RWPE2 (cell line): ENCODE measurements at regions not wholly inside any gene's neighbourhood (a gene's known extent, or its start where the extent isn't known, plus 50 kb on each side); places are given as distances from the start of the nearest gene placed in this dataset.

Source experiments
- ATAC-seq: fragments of 200-7000 bp; cut with Tn5 transposase; 3 replicates; pipeline ENCODE4 v1.9.1; 2021; ENCODE audit warnings: low read depth
- DNase-seq: peaks from one replicate; pipeline ENCODE4 v3.0.0-alpha.2; 2020; ENCODE audit warnings: low spot score
- H3K27ac ChIP-seq: fragments of 450-650 bp; 2 replicates; pipeline ENCODE4 v1.5.1; 2017; ENCODE audit warnings: mild to moderate bottlenecking; ENCODE audit not compliant: poor library complexity, severe bottlenecking
- H3K27me3 ChIP-seq: fragments of 250-450 bp; sonication (Bioruptor Pico); 2 replicates; pipeline ENCODE4 v1.5.1; 2021; ENCODE audit warnings: mild to moderate bottlenecking, moderate library complexity; ENCODE audit not compliant: insufficient read depth, poor library complexity, severe bottlenecking
- H3K36me3 ChIP-seq: fragments of 250-450 bp; sonication (Bioruptor Pico); 2 replicates; pipeline ENCODE4 v1.5.1; 2020; ENCODE audit warnings: low read depth, mild to moderate bottlenecking, moderate library complexity
- H3K4me1 ChIP-seq: fragments of 250-450 bp; sonication (Bioruptor Pico); 2 replicates; pipeline ENCODE4 v1.5.1; 2021; ENCODE audit warnings: mild to moderate bottlenecking, moderate library complexity; ENCODE audit not compliant: insufficient read depth, poor library complexity, severe bottlenecking
- H3K4me3 ChIP-seq: fragments of 250-450 bp; sonication (Bioruptor Pico); 2 replicates; pipeline ENCODE4 v1.5.1; 2021; ENCODE audit warnings: mild to moderate bottlenecking, moderate library complexity; ENCODE audit not compliant: severe bottlenecking
- H3K9me3 ChIP-seq: fragments of 250-450 bp; sonication (Bioruptor Pico); 2 replicates; pipeline ENCODE4 v1.5.1; 2021; ENCODE audit warnings: mild to moderate bottlenecking, moderate library complexity; ENCODE audit not compliant: severe bottlenecking
- CTCF ChIP-seq: fragments of 450-650 bp; IDR thresholded peaks from one replicate; pipeline ENCODE4 v1.5.1; 2017; ENCODE audit warnings: mild to moderate bottlenecking, moderate library complexity; ENCODE audit not compliant: poor library complexity, severe bottlenecking

GRCh38 chr10:71902351-71902750 lies 51.3 kb upstream of the PSAP start:
- H3K4me1 ChIP-seq = no peaks in the 10 kb centered on the region
- H3K4me3 ChIP-seq = no peak overlapping the region
- H3K9me3 ChIP-seq = no peaks in the 10 kb centered on the region
- TF ChIP-seq CTCF = no peak
- DNase-seq (no peak), ATAC-seq (no peak)
- no peak overlapping the region for H3K27ac ChIP-seq
- H3K36me3 ChIP-seq = no peaks in the 10 kb centered on the region
- H3K27me3 ChIP-seq = no peaks in the 10 kb centered on the region
